Stimulated activated CD4-positive, alpha-beta T cell treated with anti-CD3 and anti-CD28 coated beads, Interleukin-1b, Interleukin-23, amount 100 ng/mL, for 4 hours (primary cell): ENCODE measurements at regions not wholly inside any gene's neighbourhood (a gene's known extent, or its start where the extent isn't known, plus 50 kb on each side); places are given as distances from the start of the nearest gene placed in this dataset.
"Not testable (repeated sequence)": the region's sequence is repeated elsewhere in the genome, so short reads cannot be mapped to it uniquely, and the experiment has no call there.

Source experiments
- DNase-seq, 2 donors: peaks; one replicate each; pipeline ENCODE4 v3.0.0-alpha.2; 2020; ENCODE audit warnings: low read depth in 2 of 2

DNA sequence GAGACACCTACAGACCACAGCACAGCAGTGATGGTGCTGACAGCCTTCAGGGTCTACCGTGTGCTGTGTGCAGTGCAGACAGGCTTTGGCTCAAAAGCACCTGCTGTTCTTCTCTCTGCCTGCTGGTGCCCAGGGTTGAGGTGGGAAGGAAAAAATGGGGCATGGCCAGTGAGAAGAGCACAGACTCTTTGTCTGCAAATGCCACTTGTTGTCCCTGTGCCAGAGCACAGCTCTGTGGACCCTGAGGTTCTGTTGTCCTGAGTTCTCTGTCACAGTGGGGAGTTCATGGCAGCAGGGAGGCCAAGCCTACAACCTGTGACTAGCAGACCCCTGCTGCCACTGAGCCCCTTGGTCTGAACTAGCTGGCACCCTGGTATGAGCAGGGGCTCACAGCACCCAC, 376.7 kb downstream of the GLRX3 start:
- DNase-seq = no peak

GRCh38 chr10:130513686-130514476, 377.7 kb downstream of the GLRX3 start:
- no peak for DNase-seq

GRCh38 chr10:130515670-130516069, 379.5 kb downstream of the GLRX3 start:
- no peak for DNase-seq

GRCh38 chr10:130516141-130516735, 380.0 kb downstream of the GLRX3 start:
- DNase-seq = no peak

- DNase-seq = not testable (repeated sequence)
Observed at GRCh38 chr10:130518921-130519320, 382.7 kb downstream of the GLRX3 start.

GRCh38 chr10:130519791-130520190, 383.6 kb downstream of the GLRX3 start:
- DNase-seq = no peak

DNA sequence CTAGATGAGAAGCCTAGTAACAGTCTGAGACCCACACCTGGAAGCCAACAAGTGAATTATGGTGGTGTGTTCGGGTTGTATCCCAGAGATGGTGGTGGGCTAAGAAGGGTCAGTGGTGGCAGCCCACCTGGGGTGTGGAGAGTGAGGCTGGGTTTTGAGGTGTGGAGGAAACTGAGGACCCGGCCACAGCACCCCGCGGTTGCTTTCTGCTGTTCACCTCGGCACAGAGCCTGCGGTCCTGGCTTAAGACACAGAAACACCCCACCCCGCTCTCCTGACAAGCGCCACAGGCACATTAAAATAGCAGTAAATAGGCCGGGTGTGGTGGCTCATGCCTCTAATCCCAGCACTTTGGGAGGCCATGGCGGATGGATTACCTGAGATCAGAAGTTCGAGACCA, 395.1 kb downstream of the GLRX3 start:
- no peak for DNase-seq

DNA sequence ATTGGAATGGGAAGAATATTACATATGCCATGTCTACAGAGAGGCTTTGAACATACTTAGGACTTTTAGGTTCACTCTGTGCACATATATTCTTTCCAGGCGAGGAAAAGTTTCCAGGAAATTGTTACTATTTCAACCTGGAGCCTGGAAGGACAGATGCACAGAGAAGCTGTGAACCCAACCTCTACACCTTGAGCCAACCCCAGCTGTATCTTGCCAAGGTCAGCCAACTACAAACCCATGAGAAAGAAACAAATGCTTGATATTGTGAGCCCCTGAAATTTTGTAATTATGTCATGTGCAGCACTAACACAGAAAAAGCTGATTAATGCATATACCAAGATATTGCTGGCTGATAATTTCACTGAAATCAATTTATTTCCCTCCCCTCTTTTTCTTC, 404.9 kb downstream of the GLRX3 start:
- no peak for DNase-seq

- DNase-seq = no peak
Observed at GRCh38 chr10:130542761-130543160, 406.6 kb downstream of the GLRX3 start.

GRCh38 chr10:130543794-130544193, 407.6 kb downstream of the GLRX3 start:
- no peak for DNase-seq

DNA sequence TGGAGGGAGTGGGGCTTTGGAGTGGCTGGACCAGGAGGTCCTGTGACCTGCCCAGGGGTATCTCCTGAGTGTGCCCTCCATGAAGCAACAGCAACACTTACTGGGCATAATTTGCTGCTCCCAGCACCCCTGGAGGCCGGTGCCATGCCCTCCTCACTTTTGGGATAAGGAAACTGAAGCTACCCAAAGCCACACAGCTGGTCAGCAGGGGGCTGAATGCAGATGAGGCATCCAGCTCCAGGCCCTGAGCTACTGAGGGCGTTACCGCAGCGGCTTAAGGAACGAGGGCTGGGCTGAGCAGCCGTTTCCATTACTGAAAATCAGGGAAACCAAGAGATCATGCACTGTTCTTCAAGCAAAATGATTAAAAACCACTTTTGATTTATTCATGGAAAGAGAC, 408.9 kb downstream of the GLRX3 start:
- DNase-seq = no peak

- DNase-seq = no peak
Observed at GRCh38 chr10:130545697-130546096, 409.5 kb downstream of the GLRX3 start.

- DNase-seq = no peak
Observed at GRCh38 chr10:130546841-130547240, 410.6 kb downstream of the GLRX3 start.

- DNase-seq = no peak
Observed at GRCh38 chr10:130547368-130547767, 411.2 kb downstream of the GLRX3 start.

- DNase-seq = no peak
Observed at GRCh38 chr10:130550952-130551674, 414.9 kb downstream of the GLRX3 start.

DNA sequence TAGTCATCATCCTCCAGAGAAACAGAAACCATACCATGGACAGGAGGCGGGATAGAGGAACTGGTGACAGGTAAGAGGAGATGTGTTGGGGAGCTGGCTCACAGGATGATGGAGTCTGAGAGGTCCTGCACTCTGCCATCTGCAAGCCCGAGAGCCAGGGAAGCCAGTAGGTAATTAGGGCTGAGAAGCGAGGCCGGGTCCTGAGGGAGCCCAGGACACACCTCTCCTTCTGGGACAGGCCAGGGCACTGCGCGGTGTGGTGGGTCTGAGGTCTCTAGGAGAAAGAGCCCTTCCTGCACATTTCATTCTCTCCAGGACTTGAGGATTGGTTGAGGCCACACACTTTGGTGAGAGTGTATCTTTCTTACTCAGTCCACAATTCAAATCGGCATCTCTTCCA, 415.5 kb downstream of the GLRX3 start:
- no peak for DNase-seq

- no peak for DNase-seq
Observed at GRCh38 chr10:130553826-130554225, 417.6 kb downstream of the GLRX3 start.

DNA sequence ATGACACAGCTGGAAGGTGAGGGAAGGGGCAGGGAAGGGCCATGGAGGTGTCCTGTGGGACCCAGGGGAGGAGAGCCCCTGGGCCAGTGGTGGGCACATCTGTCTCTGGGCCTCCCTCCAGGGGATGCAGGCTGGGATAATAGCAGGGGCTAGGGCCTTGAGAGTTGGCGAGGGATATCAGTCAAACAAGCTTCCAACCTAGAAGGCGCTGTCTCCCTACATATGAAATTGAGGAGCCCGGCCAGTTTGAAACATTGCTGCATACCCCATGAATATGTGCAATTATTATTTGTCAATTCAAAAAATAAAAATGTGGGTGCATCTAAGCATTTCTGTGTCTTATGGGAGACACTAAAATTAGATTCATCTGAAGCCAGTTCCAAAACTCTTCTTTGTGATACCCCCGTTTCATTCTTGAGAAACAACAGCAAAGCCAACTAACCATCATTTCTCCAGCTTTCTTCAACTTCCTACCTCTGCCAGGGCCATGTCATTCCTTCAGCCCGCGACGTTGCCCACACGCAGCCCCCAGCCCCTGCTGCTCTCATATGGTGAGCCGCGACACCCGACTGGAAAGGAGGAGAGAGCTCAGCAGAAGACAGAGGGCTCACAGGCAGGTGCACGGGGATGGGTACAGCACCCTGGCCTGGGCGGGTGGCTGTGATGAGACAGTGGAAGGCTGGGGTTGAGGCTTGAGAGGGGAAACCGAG, 418.7 kb downstream of the GLRX3 start:
- DNase-seq = no peak

GRCh38 chr10:130555411-130555750, 419.2 kb downstream of the GLRX3 start:
- DNase-seq = no peak

DNA sequence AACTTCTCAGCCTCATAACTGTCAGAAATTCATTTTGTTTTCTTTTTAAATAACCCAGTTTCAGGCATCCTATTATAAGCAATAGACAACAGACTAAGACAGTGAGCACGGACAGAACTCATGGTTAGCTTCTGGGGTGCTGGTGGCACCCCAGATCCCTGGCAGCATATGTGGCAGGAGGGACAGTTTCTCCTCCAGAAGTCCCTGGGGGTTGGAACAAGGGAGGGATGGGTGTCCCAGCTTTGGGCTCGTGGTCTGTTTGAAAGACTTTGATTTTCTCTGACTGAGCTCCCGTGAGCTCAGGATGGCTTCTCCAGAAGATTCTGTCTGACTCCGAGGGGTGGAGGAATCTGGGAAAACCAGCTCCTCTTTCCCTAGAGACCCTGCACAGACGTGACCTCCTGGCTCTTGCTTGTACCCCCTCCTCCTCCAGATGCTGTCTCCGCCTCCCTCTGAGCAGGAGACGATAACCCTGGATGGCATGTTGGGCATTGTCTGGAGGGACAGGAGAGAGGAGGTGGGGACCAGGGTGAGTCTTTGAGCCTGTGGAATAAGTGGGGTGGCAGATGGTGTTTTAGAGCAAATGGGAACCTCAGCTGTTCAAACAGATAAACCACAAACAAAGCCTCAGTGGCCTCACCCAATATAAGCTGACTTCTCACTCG, 421.1 kb downstream of the GLRX3 start:
- no peak for DNase-seq

GRCh38 chr10:130558746-130559546, 422.8 kb downstream of the GLRX3 start:
- no peak for DNase-seq
